ENCODE measurements at regions not wholly inside any gene's neighbourhood (a gene's known extent, or its start where the extent isn't known, plus 50 kb on each side); places are given as distances from the start of the nearest gene placed in this dataset.

GRCh38 chr4:146095860-146096259 is 79.7 kb upstream of the LSM6 start:
- ATAC-seq (no peak), DNase-seq (ENCODE audit: low spot score) (no peak)
- H3K4me1 Mint-ChIP-seq: no peaks in the 10 kb centered on the region
- no peak overlapping the region for H3K4me3 Mint-ChIP-seq
- CTCF ChIA-PET: interaction anchor here (0.8 to 2.8 kb wide), 22 partner anchors 9 to 325 kb away, joined by 3 to 34 read pairs (median 5); no protein-coding TSS in a partner anchor
- H3K9me3 Mint-ChIP-seq: no peaks in the 10 kb centered on the region
- no peaks in the 10 kb centered on the region for H3K27me3 Mint-ChIP-seq (ENCODE audit: low read depth)
- TF ChIP-seq ZNF396 (CRISPR knock-in tag; IDR thresholded peaks at IDR 0.05; ENCODE audit: borderline replicate concordance): no peak
- TF ChIP-seq SOX15 (CRISPR knock-in tag; IDR thresholded peaks at IDR 0.05): no peak
- no peak for TF ChIP-seq GTF2I (CRISPR knock-in tag; conservative IDR thresholded peaks at IDR 0.05)
- TF ChIP-seq ATF3 (CRISPR knock-in tag; conservative IDR thresholded peaks at IDR 0.05): no peak
- TF ChIP-seq OVOL2 (CRISPR knock-in tag; IDR thresholded peaks at IDR 0.05; ENCODE audit: borderline replicate concordance): no peak
- TF ChIP-seq ZNF263 (CRISPR knock-in tag; IDR thresholded peaks at IDR 0.05; ENCODE audit: low read depth): no peak
- no peak for TF ChIP-seq FOXK1 (CRISPR knock-in tag; IDR thresholded peaks at IDR 0.05)
- no peak for TF ChIP-seq ZNF232 (CRISPR knock-in tag; IDR thresholded peaks at IDR 0.05)
- TF ChIP-seq STAT6 (CRISPR knock-in tag; conservative IDR thresholded peaks at IDR 0.05; ENCODE audit: low read depth): no peak
- no peak for TF ChIP-seq ZNF281 (CRISPR knock-in tag; IDR thresholded peaks at IDR 0.05)
- no peak for TF ChIP-seq CDX4 (CRISPR knock-in tag; IDR thresholded peaks at IDR 0.05; ENCODE audit: borderline replicate concordance)
- TF ChIP-seq MXD4 (CRISPR knock-in tag; IDR thresholded peaks at IDR 0.05; ENCODE audit: borderline replicate concordance): no peak
- TF ChIP-seq ESRRA (CRISPR knock-in tag; IDR thresholded peaks at IDR 0.05; ENCODE audit: borderline replicate concordance): no peak
- TF ChIP-seq FOXJ3 (CRISPR knock-in tag; IDR thresholded peaks at IDR 0.05; ENCODE audit: borderline replicate concordance): no peak
- no peak for TF ChIP-seq ZBTB43 (CRISPR knock-in tag; IDR thresholded peaks at IDR 0.05)
- TF ChIP-seq SMAD4 (CRISPR knock-in tag; IDR thresholded peaks at IDR 0.05): no peak
- TF ChIP-seq E2F1 (CRISPR knock-in tag; IDR thresholded peaks at IDR 0.05): no peak
- no peak for TF ChIP-seq ZMAT4 (CRISPR knock-in tag; IDR thresholded peaks at IDR 0.05)
- TF ChIP-seq ZNF532 (CRISPR knock-in tag; IDR thresholded peaks at IDR 0.05; ENCODE audit: borderline replicate concordance): no peak
- TF ChIP-seq KAT7 (CRISPR knock-in tag; IDR thresholded peaks at IDR 0.05; ENCODE audit: borderline replicate concordance): no peak
- POLR2A ChIA-PET: no interaction called here
- no peak overlapping the region for H3K27ac Mint-ChIP-seq
- H3K36me3 Mint-ChIP-seq: no peaks in the 10 kb centered on the region

All from WTC11 (cell line).